OCI-LY1 (cell line): ENCODE measurements at regions not wholly inside any gene's neighbourhood (a gene's known extent, or its start where the extent isn't known, plus 50 kb on each side); places are given as distances from the start of the nearest gene placed in this dataset.

Source experiments
- EZH2 ChIP-seq: fragments of 200-600 bp; sonication (generic), shearing (Covaris generic); IDR thresholded peaks from 2 replicates; pipeline ENCODE4 v1.8.0; 2017; ENCODE audit warnings: borderline replicate concordance, mixed run types, mild to moderate bottlenecking, antibody characterized with exemption, low read length, moderate library complexity, mixed read lengths
- TF ChIP-seq, protein P1 (sequence below): fragments of 200-600 bp; sonication (generic), shearing (Covaris generic); IDR thresholded peaks from 2 replicates; pipeline ENCODE4 v1.5.1; 2017; ENCODE audit warnings: mild to moderate bottlenecking, antibody characterized with exemption, low read length, moderate library complexity, mixed read lengths

DNA sequence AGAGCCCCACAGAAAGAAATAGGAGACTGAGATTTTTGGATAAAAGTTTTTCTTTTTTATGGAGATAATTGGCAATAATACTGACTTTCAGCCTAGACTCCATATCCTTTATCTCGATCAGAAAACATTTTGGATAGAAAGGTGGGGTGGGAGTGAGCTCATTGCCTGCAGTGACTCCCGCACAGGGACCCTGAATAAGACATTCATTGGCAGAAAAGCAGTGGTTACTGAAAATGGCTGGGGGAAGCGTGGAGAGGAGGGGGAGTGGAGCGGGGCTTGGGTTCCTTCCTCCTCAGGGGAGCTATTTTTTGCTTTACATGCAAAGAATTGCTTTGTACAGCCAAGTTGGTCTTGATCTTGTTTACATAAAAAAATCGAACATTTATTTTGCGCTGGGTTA is 90.4 kb upstream of the BMPER start:
- TF ChIP-seq EZH2: no peak
- TF ChIP-seq, protein P1, sequence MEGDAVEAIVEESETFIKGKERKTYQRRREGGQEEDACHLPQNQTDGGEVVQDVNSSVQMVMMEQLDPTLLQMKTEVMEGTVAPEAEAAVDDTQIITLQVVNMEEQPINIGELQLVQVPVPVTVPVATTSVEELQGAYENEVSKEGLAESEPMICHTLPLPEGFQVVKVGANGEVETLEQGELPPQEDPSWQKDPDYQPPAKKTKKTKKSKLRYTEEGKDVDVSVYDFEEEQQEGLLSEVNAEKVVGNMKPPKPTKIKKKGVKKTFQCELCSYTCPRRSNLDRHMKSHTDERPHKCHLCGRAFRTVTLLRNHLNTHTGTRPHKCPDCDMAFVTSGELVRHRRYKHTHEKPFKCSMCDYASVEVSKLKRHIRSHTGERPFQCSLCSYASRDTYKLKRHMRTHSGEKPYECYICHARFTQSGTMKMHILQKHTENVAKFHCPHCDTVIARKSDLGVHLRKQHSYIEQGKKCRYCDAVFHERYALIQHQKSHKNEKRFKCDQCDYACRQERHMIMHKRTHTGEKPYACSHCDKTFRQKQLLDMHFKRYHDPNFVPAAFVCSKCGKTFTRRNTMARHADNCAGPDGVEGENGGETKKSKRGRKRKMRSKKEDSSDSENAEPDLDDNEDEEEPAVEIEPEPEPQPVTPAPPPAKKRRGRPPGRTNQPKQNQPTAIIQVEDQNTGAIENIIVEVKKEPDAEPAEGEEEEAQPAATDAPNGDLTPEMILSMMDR: no peak
